Hematopoietic multipotent progenitor cell treated with erythropoietin and hydrocortisone succinate and interleukin-3 and kit ligand, for 8 days (in vitro differentiated cells): ENCODE measurements at regions not wholly inside any gene's neighbourhood (a gene's known extent, or its start where the extent isn't known, plus 50 kb on each side); places are given as distances from the start of the nearest gene placed in this dataset.

Source experiments
- DNase-seq: peaks from one replicate; pipeline ENCODE4 v3.0.0-alpha.2; 2015

DNA sequence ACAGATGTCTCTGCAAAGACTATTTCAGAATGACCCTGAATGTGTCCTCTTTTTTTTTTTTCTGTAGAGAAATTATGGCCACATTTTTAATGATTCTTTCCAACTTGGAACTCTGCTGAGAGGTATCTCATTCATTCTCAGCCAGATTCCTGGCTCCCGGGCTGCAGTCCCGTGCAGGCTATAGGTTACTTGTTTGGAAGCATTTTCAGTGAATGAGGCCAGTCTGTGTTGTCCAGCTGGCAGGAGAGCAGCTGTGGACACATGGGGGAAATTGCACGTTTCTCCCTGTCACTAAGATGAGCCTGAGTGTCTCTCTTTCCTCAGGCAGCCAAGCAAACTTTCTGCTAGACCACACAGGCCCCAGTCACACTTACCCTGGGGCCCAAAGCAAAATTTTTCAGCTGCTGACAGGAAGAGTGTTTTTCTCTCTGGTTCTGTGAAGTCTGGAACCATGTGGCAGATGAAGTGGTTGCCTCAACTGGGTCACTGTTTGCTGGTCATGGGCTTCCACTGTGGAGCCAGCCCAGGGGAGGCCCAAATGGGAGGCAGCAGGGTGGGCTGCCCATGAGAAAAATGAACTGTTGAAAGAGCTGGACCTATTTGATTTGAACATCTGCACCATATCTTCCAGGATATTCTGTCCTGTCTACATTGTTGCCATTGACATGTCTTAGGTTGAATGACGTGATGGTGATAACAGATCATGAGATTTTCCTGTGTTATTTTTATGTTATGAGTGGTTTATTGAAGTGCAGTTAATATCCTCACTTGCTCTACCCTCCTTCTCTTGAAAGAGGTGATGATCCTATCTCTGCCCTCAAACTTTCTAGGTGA lies 431.2 kb downstream of the LPIN1 start:
- no peak for DNase-seq

- peak; percentile 76 for DNase-seq
Observed at GRCh38 chr2:12178289-12179080, 432.1 kb downstream of the LPIN1 start.

- no peak for DNase-seq
Observed at GRCh38 chr2:12180031-12180430, 433.6 kb downstream of the LPIN1 start.

DNA sequence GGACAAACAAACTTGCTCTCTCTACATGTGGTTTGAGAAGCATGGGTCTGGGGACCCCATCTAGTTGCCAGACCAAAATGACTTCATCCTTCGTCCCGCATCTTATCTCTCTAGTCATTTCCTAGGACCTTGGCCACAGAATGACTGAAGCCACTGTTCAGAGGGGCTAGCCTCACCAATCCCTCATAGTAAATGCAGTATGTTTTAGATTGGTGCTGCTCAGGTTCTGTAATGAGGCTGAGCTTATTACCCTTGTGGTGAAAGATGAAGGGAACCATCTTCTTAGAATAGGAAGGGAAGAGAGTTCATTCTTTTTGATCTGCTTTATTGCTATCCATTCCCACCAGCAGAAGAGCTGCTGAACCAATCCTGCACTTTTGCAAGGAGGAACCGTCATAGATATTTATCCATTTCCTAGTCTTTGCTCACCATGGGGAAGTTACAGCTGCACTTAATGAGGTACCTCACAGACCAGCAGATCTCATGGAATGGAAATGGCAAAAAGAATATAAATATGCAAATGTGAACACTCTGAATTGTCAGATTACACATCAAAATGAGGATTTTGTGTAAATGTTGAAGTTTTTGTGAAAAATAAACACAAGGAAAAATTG lies 436.7 kb downstream of the LPIN1 start:
- DNase-seq, result no peak

GRCh38 chr2:12192762-12193161 lies 446.3 kb downstream of the LPIN1 start:
- no peak for DNase-seq

DNA sequence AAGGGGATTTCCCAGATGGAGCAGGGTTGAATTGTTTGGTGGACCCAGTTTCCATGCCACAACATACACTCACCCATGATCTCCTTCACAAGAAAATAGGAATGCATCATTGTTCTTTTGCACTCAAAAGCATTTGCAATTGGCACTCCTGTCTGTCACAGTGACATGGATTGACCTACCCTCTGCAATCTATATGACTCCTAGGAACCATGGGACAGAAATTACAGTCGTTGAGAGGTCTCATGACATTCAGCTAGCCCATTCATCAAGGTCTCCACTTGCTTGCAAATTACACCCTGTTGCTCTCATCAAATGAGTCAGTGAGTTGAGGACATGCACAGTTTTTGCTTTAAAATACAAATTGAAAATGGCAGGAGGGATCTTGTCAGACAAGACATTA lies 448.5 kb downstream of the LPIN1 start:
- no peak for DNase-seq

DNA sequence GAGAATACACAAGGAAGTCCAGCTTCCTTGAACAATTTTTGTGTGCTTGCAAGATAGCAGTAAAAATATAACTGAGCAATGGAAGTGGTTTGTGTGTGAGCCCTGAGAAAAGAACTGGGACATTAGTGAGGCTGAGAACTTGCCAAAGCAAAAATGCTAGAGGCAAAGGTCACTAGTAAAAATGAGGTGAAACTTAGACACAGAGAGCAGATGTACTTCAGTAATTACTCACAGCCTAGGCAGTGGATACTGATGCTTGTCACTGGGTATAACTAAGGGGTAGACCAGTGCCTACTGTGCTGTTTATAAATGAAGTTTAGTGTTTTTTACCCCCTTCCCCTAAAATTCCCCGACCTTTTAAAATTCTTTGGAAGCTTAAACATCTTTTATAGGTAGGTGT lies 450.1 kb downstream of the LPIN1 start:
- no peak for DNase-seq

DNA sequence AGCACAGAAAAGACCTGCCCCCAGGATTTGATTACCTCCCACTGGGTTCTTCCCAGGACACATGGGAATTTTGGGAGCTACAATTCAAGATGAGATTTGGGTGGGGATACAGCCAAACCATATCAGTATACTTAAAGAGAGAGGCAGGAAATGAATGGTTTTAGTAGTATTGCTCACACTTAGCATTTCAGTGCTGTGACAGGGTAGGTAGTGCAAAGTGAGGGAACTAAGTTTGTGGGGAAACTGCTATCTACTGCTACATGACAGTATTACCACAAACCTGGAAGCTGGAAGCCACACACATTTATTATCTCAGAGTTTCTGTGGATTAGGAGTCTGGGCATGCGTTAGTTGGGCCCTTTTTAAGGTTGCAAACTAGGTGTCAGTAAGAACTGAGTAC lies 450.7 kb downstream of the LPIN1 start:
- DNase-seq, result no peak

DNA sequence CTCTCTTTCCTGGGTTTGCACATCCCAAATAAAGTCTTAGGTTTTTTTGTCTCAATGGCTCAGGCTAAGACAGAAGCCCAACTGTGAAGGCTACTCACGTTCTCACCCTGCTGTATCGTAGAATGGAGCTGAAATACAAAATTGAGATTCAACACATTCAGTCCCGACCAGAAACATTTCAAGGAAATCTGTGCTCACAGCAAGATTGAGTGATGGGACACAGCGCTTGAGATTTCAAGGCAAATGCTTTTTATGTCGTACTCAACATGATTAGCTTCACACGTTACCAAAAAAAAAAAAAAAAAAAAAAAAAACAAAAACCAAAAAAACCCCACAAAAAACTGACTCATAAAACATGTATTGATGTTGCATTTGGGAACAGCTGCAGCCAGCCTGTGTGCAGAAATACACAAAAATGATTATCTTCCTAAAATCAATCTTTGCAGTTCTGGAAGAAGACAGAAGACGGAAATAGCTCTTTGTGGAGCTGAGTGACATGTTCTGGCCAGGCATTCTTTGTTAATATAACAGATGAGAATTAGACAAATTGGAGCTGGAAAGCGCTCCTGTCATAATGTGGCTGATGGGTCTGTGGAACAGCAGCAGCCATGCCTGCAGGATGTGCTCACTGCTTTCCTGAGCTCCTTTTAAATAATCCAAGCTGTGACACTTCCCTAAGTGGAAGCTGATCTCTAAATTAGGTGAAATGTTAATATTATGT lies 453.2 kb downstream of the LPIN1 start:
- no peak for DNase-seq

DNA sequence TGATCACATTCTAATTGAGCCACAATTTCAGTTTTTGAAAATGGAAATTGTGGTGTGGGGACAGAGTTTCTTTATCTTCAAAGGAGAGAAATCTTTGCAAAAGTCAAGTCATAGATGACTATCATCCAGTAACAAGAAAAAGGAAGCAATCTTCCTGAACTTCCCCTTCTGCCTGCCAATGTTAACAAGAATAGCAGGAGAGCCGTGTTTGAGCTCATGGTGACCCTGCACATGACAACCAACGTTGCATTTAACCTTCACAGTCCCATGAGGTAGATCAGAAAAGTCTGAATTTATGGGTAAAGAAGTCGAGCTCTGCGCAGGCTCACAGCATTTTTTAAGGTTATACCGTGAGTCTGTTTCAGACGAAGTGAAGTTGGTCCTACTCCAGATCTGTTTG lies 454.9 kb downstream of the LPIN1 start:
- no peak for DNase-seq

DNA sequence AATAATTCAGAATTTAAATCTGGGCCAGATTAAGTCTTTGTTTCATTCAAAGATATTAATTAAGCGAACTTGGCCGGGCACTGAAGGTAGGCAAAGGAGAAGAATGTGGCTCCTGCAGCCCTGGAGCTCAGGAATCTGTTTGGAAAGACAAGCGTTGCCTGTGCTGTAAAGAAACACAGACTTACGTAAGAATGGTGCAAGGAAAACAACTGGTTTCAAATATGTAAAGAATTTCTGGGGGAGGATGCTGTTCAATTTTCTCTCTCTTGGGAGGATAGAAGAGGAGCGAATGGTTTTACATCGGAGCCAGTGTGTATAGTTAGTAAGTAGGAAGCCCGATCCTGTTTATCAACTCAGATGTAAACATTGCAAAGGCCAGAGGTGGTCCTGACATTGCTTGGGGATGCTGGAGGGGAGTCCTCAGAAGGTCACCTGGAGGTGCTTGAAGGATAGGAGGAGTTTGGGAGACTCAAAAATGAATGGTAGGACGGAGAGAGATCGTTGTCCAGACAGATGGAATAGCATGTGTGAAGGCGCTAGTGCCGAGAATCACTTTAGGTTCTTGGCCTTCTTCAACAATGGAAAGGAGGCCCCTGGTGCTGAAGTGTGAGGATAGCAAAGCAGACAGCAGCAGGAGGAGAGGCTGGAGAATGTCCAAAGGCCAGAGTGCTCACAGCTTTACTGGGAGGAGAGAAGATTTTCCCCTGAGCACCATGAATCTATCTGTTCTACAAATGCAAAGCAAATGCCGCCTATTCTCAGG lies 456.1 kb downstream of the LPIN1 start:
- DNase-seq, result no peak

DNA sequence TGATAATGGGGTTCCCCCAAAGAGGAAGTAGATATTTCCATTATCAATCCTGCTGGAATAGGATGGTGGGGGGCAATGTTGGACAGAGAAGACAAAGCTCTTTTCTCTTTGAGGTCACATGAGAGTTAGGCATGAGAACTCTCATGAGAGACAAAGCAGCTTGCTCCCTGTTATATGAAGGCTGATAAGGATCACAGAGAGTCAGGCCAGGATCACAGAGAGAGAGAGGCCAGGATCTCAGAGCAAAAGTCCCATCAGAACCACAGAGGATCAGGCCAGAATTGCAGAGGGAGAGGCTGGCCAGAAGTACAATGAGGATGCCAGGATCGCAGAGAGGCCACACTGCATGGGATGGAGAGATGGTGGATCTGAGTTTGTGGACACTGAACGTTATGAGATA lies 457.1 kb downstream of the LPIN1 start:
- no peak for DNase-seq

- DNase-seq, result no peak
Observed at GRCh38 chr2:12205086-12205485, 458.7 kb downstream of the LPIN1 start.

- DNase-seq, result no peak
Observed at GRCh38 chr2:12207491-12207890, 461.1 kb downstream of the LPIN1 start.

DNA sequence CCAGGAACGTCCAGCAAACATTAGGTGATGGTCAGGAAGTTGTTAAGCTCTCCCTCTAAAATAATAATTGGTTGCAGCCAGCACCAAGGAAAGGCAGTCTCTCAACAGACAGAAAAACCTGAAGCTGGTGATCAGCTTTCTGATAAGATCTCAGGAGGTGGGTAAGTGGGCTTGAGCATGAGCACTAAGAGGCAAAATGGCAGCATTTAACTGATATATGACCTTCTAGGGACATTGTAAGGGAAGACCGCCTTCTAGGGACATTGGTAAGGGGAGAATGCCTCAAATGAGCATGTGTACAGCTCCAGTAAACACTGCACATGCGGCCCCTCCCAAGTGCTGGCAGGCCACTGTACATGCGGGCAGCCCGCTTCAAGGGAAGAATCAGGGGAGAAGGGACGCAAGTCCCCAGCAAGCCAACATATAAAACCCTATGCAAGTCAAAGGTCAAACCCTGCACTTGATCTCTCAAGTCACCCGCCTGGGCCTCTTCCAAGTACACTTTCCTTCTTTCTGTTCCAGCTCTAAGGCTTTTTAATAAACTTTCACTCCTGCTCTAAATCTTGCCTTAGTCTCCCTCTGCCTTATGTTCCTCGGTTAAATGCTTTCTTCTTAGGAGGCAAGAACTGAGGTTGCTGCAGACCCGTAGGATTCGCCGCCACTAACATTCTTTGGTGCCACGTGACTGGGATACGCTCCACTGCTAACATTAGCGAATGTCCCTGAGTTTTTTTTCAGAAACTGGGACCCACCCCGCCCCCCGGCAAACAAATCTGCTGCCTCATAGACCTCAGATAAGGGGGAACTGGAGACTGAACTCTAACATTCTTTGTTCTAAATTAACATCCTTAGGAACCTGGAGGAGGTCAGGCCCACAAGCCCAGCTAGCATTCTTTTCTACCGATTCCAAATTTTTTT lies 463.8 kb downstream of the LPIN1 start:
- no peak for DNase-seq

GRCh38 chr2:12211326-12212175 lies 465.1 kb downstream of the LPIN1 start:
- DNase-seq, result no peak

DNA sequence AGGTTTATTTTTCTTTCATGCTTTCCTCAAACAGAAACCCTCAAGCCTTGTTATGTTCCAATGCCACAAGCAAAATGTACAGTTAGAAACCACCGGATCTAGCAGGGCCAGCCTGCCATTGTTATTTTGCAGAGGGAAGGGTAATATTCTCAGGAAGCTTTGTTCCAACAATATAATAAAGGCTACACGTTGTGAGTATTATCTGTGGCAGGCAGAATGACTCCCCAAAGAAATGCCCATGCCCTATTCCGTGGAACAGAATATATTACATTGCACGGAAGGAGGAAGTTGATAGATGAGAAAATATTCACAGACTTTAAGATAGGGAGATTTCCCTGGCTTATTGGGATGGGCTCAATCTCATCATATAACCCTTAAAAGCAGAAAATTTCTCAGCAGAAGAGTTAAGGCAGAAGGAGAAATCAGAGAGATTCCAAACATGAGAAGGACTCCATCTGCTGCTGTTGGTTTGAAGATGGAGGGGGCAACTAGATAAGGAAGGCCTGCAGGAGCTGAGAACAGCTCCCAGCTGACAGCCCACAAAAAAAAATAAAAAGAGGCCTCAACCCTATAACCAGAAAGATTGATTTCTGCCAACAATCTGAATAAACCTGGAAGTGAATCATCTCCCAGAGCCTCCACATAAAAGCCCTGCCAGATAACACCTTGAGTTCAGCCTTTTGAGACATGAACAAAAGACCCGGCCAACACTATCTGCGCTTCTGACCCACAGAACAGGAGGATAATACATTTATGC lies 466.6 kb downstream of the LPIN1 start:
- DNase-seq, result peak; percentile 9

- no peak for DNase-seq
Observed at GRCh38 chr2:12217175-12217574, 470.7 kb downstream of the LPIN1 start.

GRCh38 chr2:12219761-12220160 lies 473.3 kb downstream of the LPIN1 start:
- no peak for DNase-seq

GRCh38 chr2:12221584-12221983 lies 475.2 kb downstream of the LPIN1 start:
- DNase-seq, result no peak
